ENCODE measurements at regions not wholly inside any gene's neighbourhood (a gene's known extent, or its start where the extent isn't known, plus 50 kb on each side); places are given as distances from the start of the nearest gene placed in this dataset.

- Histone ChIP-seq H3K27ac (ENCODE audit: low read depth, low read length) (no peak overlapping the region), H3K4me1 (ENCODE audit: insufficient read depth, low read length) (no peaks in the 10 kb centered on the region), H3K27me3 (ENCODE audit: insufficient read depth, low read length) (no peaks in the 10 kb centered on the region), H3K4me3 (ENCODE audit: low read length in 2 of 2) (no peak overlapping the region), H3K9me3 (ENCODE audit: control insufficient read depth in 1 of 2, low read length in 2 of 2) (no peaks in the 10 kb centered on the region), H3K36me3 (ENCODE audit: insufficient read depth, low read length) (no peaks in the 10 kb centered on the region)
- CTCF ChIA-PET (ENCODE audit: partially characterized antibody) = no interaction called here
- H3K36me3 Mint-ChIP-seq = no peaks in the 10 kb centered on the region
- intact Hi-C loops (cut with micrococcal nuclease) = no loop called here
- no peak overlapping the region for H3K4me3 Mint-ChIP-seq
- H3K27me3 Mint-ChIP-seq = no peaks in the 10 kb centered on the region
- H3K27ac Mint-ChIP-seq = no peak overlapping the region
- H3K4me1 Mint-ChIP-seq = no peaks in the 10 kb centered on the region
- POLR2A ChIA-PET (ENCODE audit: partially characterized antibody) = no interaction called here
- peaks cover 0 to 6% (median 3%) of the 10 kb centered on the region in 8 donors for H3K9me3 Mint-ChIP-seq
- no peak for DNase-seq
Measured at GRCh38 chr5:98604721-98605425, 168.6 kb upstream of the RGMB start.

GRCh38 chr5:98605426-98605825 lies 168.0 kb upstream of the RGMB start:
- no peaks in the 10 kb centered on the region for H3K27me3 ChIP-seq (ENCODE audit: insufficient read depth, low read length)
- Mint-ChIP-seq H3K9me3 (peaks cover 0 to 4% (median 0%) of the 10 kb centered on the region in 8 donors), H3K27ac (no peak overlapping the region), H3K36me3 (no peaks in the 10 kb centered on the region), H3K4me3 (no peak overlapping the region), H3K27me3 (no peaks in the 10 kb centered on the region), H3K4me1 (no peaks in the 10 kb centered on the region)
- ChIA-PET CTCF (ENCODE audit: partially characterized antibody) (no interaction called here), POLR2A (ENCODE audit: partially characterized antibody) (no interaction called here)
- H3K4me3 ChIP-seq (ENCODE audit: low read length in 2 of 2) = no peak overlapping the region
- no peaks in the 10 kb centered on the region for H3K9me3 ChIP-seq (ENCODE audit: control insufficient read depth in 1 of 2, low read length in 2 of 2)
- no peak overlapping the region for H3K27ac ChIP-seq (ENCODE audit: low read depth, low read length)
- H3K36me3 ChIP-seq (ENCODE audit: insufficient read depth, low read length) = no peaks in the 10 kb centered on the region
- H3K4me1 ChIP-seq (ENCODE audit: insufficient read depth, low read length) = no peaks in the 10 kb centered on the region
- intact Hi-C loops (cut with micrococcal nuclease) = no loop called here
- no peak for DNase-seq

GRCh38 chr5:98606961-98607360 lies 166.5 kb upstream of the RGMB start:
- H3K9me3 ChIP-seq (ENCODE audit: control insufficient read depth in 1 of 2, low read length in 2 of 2) = no peaks in the 10 kb centered on the region
- no peak overlapping the region for H3K27ac Mint-ChIP-seq

GRCh38 chr5:98608052-98608451 lies 165.4 kb upstream of the RGMB start:
- Mint-ChIP-seq H3K36me3 (no peaks in the 10 kb centered on the region), H3K4me3 (no peak overlapping the region), H3K4me1 (peaks cover 0 to 2% (median 0%) of the 10 kb centered on the region in 4 donors), H3K27ac (no peak overlapping the region), H3K27me3 (no peaks in the 10 kb centered on the region), H3K9me3 (no peaks in the 10 kb centered on the region)
- no peak overlapping the region for H3K27ac ChIP-seq (ENCODE audit: low read depth, low read length)
- H3K9me3 ChIP-seq (ENCODE audit: control insufficient read depth in 1 of 2, low read length in 2 of 2) = no peaks in the 10 kb centered on the region
- no peaks in the 10 kb centered on the region for H3K4me1 ChIP-seq (ENCODE audit: insufficient read depth, low read length)
- POLR2A ChIA-PET (ENCODE audit: partially characterized antibody) = no interaction called here
- H3K36me3 ChIP-seq (ENCODE audit: insufficient read depth, low read length) = no peaks in the 10 kb centered on the region
- no peak overlapping the region for H3K4me3 ChIP-seq (ENCODE audit: low read length in 2 of 2)
- intact Hi-C loops (cut with micrococcal nuclease) = no loop called here
- no peak for DNase-seq
- CTCF ChIA-PET (ENCODE audit: partially characterized antibody) = no interaction called here
- H3K27me3 ChIP-seq (ENCODE audit: insufficient read depth, low read length) = no peaks in the 10 kb centered on the region

More at GRCh38 chr5:98606961-98607360, 166.5 kb upstream of the RGMB start:
- intact Hi-C loops (cut with micrococcal nuclease) = no loop called here
- ChIA-PET CTCF (ENCODE audit: partially characterized antibody) (no interaction called here), POLR2A (ENCODE audit: partially characterized antibody) (no interaction called here)
- H3K27me3 Mint-ChIP-seq = no peaks in the 10 kb centered on the region
- no peak for DNase-seq
- Histone ChIP-seq H3K36me3 (ENCODE audit: insufficient read depth, low read length) (no peaks in the 10 kb centered on the region), H3K4me3 (ENCODE audit: low read length in 2 of 2) (no peak overlapping the region), H3K27ac (ENCODE audit: low read depth, low read length) (no peak overlapping the region), H3K4me1 (ENCODE audit: insufficient read depth, low read length) (no peaks in the 10 kb centered on the region), H3K27me3 (ENCODE audit: insufficient read depth, low read length) (no peaks in the 10 kb centered on the region)
- no peaks in the 10 kb centered on the region for H3K4me1 Mint-ChIP-seq
- no peak overlapping the region for H3K4me3 Mint-ChIP-seq
- no peaks in the 10 kb centered on the region for H3K36me3 Mint-ChIP-seq
- H3K9me3 Mint-ChIP-seq = peaks cover 0 to 2% (median 0%) of the 10 kb centered on the region in 8 donors

- POLR2A ChIA-PET (ENCODE audit: partially characterized antibody) = no interaction called here
- H3K27me3 ChIP-seq (ENCODE audit: insufficient read depth, low read length) = no peaks in the 10 kb centered on the region
- Mint-ChIP-seq H3K9me3 (no peaks in the 10 kb centered on the region), H3K4me3 (no peak overlapping the region), H3K27me3 (peaks cover 0 to 1% of the 10 kb centered on the region in 2 donors), H3K4me1 (peaks cover 0 to 2% (median 0%) of the 10 kb centered on the region in 4 donors), H3K27ac (no peak overlapping the region), H3K36me3 (no peaks in the 10 kb centered on the region)
- no peak overlapping the region for H3K27ac ChIP-seq (ENCODE audit: low read depth, low read length)
- no peaks in the 10 kb centered on the region for H3K4me1 ChIP-seq (ENCODE audit: insufficient read depth, low read length)
- H3K9me3 ChIP-seq (ENCODE audit: control insufficient read depth in 1 of 2, low read length in 2 of 2) = no peaks in the 10 kb centered on the region
- intact Hi-C loops (cut with micrococcal nuclease) = no loop called here
- no peak for DNase-seq
- no peak overlapping the region for H3K4me3 ChIP-seq (ENCODE audit: low read length in 2 of 2)
- CTCF ChIA-PET (ENCODE audit: partially characterized antibody) = no interaction called here
- H3K36me3 ChIP-seq (ENCODE audit: insufficient read depth, low read length) = no peaks in the 10 kb centered on the region
Measured at GRCh38 chr5:98614341-98614740, 159.1 kb upstream of the RGMB start.

- no peaks in the 10 kb centered on the region for H3K9me3 Mint-ChIP-seq
- peaks cover 0 to 4% of the 10 kb centered on the region in 2 donors for H3K27me3 Mint-ChIP-seq
- H3K27ac Mint-ChIP-seq = no peak overlapping the region
- no peaks in the 10 kb centered on the region for H3K36me3 Mint-ChIP-seq
- ChIA-PET CTCF (ENCODE audit: partially characterized antibody) (no interaction called here), POLR2A (ENCODE audit: partially characterized antibody) (no interaction called here)
- no peak for DNase-seq
- Histone ChIP-seq H3K36me3 (ENCODE audit: insufficient read depth, low read length) (no peaks in the 10 kb centered on the region), H3K27me3 (ENCODE audit: insufficient read depth, low read length) (no peaks in the 10 kb centered on the region), H3K4me1 (ENCODE audit: insufficient read depth, low read length) (no peaks in the 10 kb centered on the region), H3K4me3 (ENCODE audit: low read length in 2 of 2) (no peak overlapping the region), H3K27ac (ENCODE audit: low read depth, low read length) (no peak overlapping the region), H3K9me3 (ENCODE audit: control insufficient read depth in 1 of 2, low read length in 2 of 2) (no peaks in the 10 kb centered on the region)
- intact Hi-C loops (cut with micrococcal nuclease) = no loop called here
- no peak overlapping the region for H3K4me3 Mint-ChIP-seq
- no peaks in the 10 kb centered on the region for H3K4me1 Mint-ChIP-seq
Measured at GRCh38 chr5:98621821-98622220, 151.6 kb upstream of the RGMB start.

- no peaks in the 10 kb centered on the region for H3K9me3 ChIP-seq (ENCODE audit: control insufficient read depth in 1 of 2, low read length in 2 of 2)
- ChIA-PET POLR2A (ENCODE audit: partially characterized antibody) (no interaction called here), CTCF (ENCODE audit: partially characterized antibody) (no interaction called here)
- no peaks in the 10 kb centered on the region for H3K36me3 ChIP-seq (ENCODE audit: insufficient read depth, low read length)
- no peaks in the 10 kb centered on the region for H3K4me1 ChIP-seq (ENCODE audit: insufficient read depth, low read length)
- Mint-ChIP-seq H3K9me3 (peaks cover 0 to 2% (median 0%) of the 10 kb centered on the region in 8 donors), H3K27ac (no peak overlapping the region), H3K36me3 (no peaks in the 10 kb centered on the region), H3K4me1 (no peaks in the 10 kb centered on the region), H3K4me3 (no peak overlapping the region), H3K27me3 (peaks cover 0 to 3% of the 10 kb centered on the region in 2 donors)
- H3K27ac ChIP-seq (ENCODE audit: low read depth, low read length) = no peak overlapping the region
- no peak for DNase-seq
- intact Hi-C loops (cut with micrococcal nuclease) = no loop called here
- H3K27me3 ChIP-seq (ENCODE audit: insufficient read depth, low read length) = no peaks in the 10 kb centered on the region
- H3K4me3 ChIP-seq (ENCODE audit: low read length in 2 of 2) = no peak overlapping the region
Measured at GRCh38 chr5:98624145-98624880, 149.2 kb upstream of the RGMB start.
